SU-DHL-6 (cell line): ENCODE measurements at regions not wholly inside any gene's neighbourhood (a gene's known extent, or its start where the extent isn't known, plus 50 kb on each side); places are given as distances from the start of the nearest gene placed in this dataset.

ENCODE experiments used
- H2AFZ ChIP-seq: fragments of 200-600 bp; sonication (generic); 2 replicates; pipeline ENCODE4 v1.6.1; 2014; ENCODE audit warnings: low read depth, mild to moderate bottlenecking, moderate library complexity, mixed read lengths, antibody characterized with exemption, low read length; ENCODE audit not compliant: severe bottlenecking
- H3F3A ChIP-seq: fragments of 200-600 bp; shearing (Covaris generic); 2 replicates; pipeline ENCODE4 v1.6.0; 2016; ENCODE audit warnings: antibody characterized with exemption, mild to moderate bottlenecking; ENCODE audit not compliant: insufficient read depth
- H3K27ac ChIP-seq: fragments of 200-600 bp; sonication (generic); 2 replicates; pipeline ENCODE4 v1.5.1; 2016; ENCODE audit warnings: low read depth, mild to moderate bottlenecking, low read length, moderate library complexity, mixed read lengths
- H3K27me3 ChIP-seq: fragments of 200-600 bp; sonication (generic), shearing (Covaris generic); 2 replicates; pipeline ENCODE4 v1.6.0; 2014; ENCODE audit warnings: mild to moderate bottlenecking, low read length
- H3K36me3 ChIP-seq: fragments of 200-600 bp; sonication (generic); 2 replicates; pipeline ENCODE4 v1.6.1; 2014; ENCODE audit warnings: mild to moderate bottlenecking, low read length, mixed read lengths
- H3K4me2 ChIP-seq: fragments of 300-600, 200-600 bp; shearing (Covaris generic), sonication (generic); 2 replicates; pipeline ENCODE4 v1.6.0; 2014; ENCODE audit warnings: low read length, low read depth, mild to moderate bottlenecking; ENCODE audit not compliant: poor library complexity, severe bottlenecking
- H3K4me3 ChIP-seq: fragments of 200-600 bp; sonication (generic); 2 replicates; pipeline ENCODE4 v1.5.1; 2014; ENCODE audit warnings: antibody characterized with exemption, low read length, mild to moderate bottlenecking, mixed read lengths; ENCODE audit not compliant: insufficient read depth, poor library complexity, severe bottlenecking
- H3K79me2 ChIP-seq: fragments of 200-600 bp; sonication (generic); 2 replicates; pipeline ENCODE4 v1.6.1; 2014; ENCODE audit warnings: mild to moderate bottlenecking, low read length, moderate library complexity; ENCODE audit not compliant: insufficient read depth
- H3K9ac ChIP-seq: fragments of 200-600 bp; sonication (generic); 2 replicates; pipeline ENCODE4 v1.7.0; 2014; ENCODE audit warnings: mild to moderate bottlenecking, low read length
- H3K9me2 ChIP-seq: fragments of 200-600 bp; sonication (generic); replicated peaks from 2 replicates; pipeline ENCODE4 v1.6.1; 2014; ENCODE audit warnings: low read length; ENCODE audit not compliant: insufficient read depth
- H3K9me3 ChIP-seq: fragments of 200-600 bp; sonication (generic); 2 replicates; pipeline ENCODE4 v1.6.1; 2014; ENCODE audit warnings: low read length, mixed read lengths; ENCODE audit not compliant: insufficient read depth
- H4K20me1 ChIP-seq: fragments of 200-600 bp; sonication (generic); 2 replicates; pipeline ENCODE4 v1.6.1; 2014; ENCODE audit warnings: low read depth, mild to moderate bottlenecking, antibody characterized with exemption, low read length, moderate library complexity, mixed read lengths
- EZH2phosphoT487 ChIP-seq: fragments of 200-600 bp; sonication (generic), shearing (Covaris generic); conservative IDR thresholded peaks from 2 replicates; pipeline ENCODE4 v1.6.1; 2018; ENCODE audit warnings: mild to moderate bottlenecking, antibody characterized with exemption, low read length, moderate library complexity, mixed read lengths
- TF ChIP-seq, protein P1 (sequence below): fragments of 200-600 bp; sonication (generic); IDR thresholded peaks from one replicate; pipeline ENCODE4 v1.5.1; 2017; ENCODE audit warnings: antibody characterized with exemption, mild to moderate bottlenecking, low read length, moderate library complexity; ENCODE audit not compliant: insufficient read depth, poor library complexity, severe bottlenecking

DNA sequence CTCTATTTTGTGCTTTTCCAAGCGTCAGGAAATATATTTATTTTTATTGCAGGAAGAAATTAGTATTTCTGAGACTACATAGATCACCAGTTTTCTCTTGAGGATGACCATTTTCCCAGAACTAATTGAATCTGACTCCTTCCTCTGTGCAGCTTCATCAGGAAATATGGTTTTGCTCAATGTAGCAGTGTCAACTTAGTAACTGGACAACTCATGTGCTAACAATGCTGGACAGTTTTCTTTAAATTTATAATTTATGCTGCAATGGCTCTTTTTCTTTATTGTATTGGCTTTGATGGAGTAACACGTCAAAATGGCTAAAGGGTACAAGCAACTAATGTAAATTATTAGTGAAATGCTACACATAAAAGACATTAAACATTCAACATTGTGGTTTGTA is 531.5 kb downstream of the ANKRD50 start:
- Histone ChIP-seq H3K79me2 (no peaks in the 10 kb centered on the region), H3K27me3 (no peaks in the 10 kb centered on the region), H3K27ac (no peak overlapping the region), H3K36me3 (no peaks in the 10 kb centered on the region), H3K4me2 (no peak overlapping the region), H3K9me3 (no peaks in the 10 kb centered on the region), H2AFZ (no peak overlapping the region), H3K9ac (no peak overlapping the region), H3K9me2 (no peaks in the 10 kb centered on the region), H3F3A (no peaks in the 10 kb centered on the region), H4K20me1 (no peaks in the 10 kb centered on the region), H3K4me3 (no peak overlapping the region)
- TF ChIP-seq, protein P1, sequence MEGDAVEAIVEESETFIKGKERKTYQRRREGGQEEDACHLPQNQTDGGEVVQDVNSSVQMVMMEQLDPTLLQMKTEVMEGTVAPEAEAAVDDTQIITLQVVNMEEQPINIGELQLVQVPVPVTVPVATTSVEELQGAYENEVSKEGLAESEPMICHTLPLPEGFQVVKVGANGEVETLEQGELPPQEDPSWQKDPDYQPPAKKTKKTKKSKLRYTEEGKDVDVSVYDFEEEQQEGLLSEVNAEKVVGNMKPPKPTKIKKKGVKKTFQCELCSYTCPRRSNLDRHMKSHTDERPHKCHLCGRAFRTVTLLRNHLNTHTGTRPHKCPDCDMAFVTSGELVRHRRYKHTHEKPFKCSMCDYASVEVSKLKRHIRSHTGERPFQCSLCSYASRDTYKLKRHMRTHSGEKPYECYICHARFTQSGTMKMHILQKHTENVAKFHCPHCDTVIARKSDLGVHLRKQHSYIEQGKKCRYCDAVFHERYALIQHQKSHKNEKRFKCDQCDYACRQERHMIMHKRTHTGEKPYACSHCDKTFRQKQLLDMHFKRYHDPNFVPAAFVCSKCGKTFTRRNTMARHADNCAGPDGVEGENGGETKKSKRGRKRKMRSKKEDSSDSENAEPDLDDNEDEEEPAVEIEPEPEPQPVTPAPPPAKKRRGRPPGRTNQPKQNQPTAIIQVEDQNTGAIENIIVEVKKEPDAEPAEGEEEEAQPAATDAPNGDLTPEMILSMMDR: no peak
- no peak for TF ChIP-seq EZH2phosphoT487

DNA sequence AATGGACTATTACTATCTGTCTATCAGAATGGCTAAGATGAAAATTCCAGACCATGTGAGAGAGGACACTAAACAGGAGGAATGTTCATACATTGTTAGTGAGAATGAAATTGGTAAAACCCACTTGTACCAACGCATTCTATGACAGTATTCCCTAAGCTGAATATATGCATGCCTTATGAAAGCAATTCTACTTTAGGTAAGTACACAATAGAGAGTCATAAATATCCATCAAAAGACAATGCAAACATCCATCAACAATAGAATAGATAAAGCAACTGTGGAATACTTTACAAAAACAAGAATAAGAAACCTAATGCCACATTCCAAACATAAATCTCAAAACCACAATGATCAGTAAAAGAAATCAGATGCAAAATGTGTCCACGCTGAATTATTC is 529.3 kb downstream of the ANKRD50 start:
- Histone ChIP-seq H3K27ac (no peak overlapping the region), H3F3A (no peaks in the 10 kb centered on the region), H3K4me2 (no peak overlapping the region), H3K79me2 (no peaks in the 10 kb centered on the region), H3K27me3 (no peaks in the 10 kb centered on the region), H3K36me3 (no peaks in the 10 kb centered on the region), H3K4me3 (no peak overlapping the region), H4K20me1 (no peaks in the 10 kb centered on the region), H3K9ac (no peak overlapping the region), H2AFZ (no peak overlapping the region), H3K9me3 (no peaks in the 10 kb centered on the region), H3K9me2 (no peaks in the 10 kb centered on the region)
- no peak for TF ChIP-seq EZH2phosphoT487
- TF ChIP-seq, protein P1: no peak

DNA sequence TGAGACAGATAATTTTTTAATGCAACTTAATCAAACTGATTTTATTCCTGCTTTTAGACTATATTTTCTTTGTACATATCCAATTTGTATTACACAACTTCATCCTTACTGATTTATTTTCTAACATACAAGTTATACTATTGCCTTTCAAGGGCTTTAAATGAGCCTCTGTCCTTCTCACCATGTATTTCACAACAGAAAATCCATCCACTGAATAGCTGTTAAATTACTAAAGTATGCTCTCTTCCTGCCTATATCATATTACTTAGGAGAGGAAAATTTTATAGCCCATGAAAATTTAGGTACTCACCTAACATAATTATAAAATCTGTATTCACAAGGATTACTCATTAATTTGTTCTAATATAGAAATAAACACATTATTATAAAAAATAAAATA is 528.6 kb downstream of the ANKRD50 start:
- no peak for TF ChIP-seq EZH2phosphoT487
- TF ChIP-seq, protein P1: no peak
- no peaks in the 10 kb centered on the region for H3K36me3 ChIP-seq
- no peak overlapping the region for H2AFZ ChIP-seq
- no peak overlapping the region for H3K4me3 ChIP-seq
- H3K9me2 ChIP-seq: no peaks in the 10 kb centered on the region
- no peak overlapping the region for H3K4me2 ChIP-seq
- H3K27ac ChIP-seq: no peak overlapping the region
- H3K9ac ChIP-seq: no peak overlapping the region
- no peaks in the 10 kb centered on the region for H4K20me1 ChIP-seq
- H3F3A ChIP-seq: no peaks in the 10 kb centered on the region
- H3K9me3 ChIP-seq: no peaks in the 10 kb centered on the region
- H3K27me3 ChIP-seq: no peaks in the 10 kb centered on the region
- no peaks in the 10 kb centered on the region for H3K79me2 ChIP-seq
